ENCODE measurements at regions not wholly inside any gene's neighbourhood (a gene's known extent, or its start where the extent isn't known, plus 50 kb on each side); places are given as distances from the start of the nearest gene placed in this dataset.

DNA sequence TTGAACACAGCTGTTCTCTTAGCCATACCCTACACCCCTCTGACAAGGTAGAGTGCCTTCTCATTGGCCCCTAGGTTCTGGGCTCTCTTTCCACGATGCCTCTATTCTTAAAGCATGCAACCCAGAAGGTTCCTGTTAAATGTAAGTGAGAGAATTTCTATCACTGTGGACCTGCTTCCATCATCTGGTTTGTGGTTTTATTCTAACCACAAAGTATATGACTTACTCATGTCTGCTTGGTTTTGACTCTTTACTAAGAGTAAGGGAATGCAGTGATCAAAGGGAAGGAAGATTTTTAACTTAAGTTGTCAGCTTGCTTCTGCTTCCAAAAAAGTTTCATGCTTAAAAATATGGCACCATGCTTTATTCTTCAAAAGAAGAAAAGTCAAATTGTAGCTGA lies 80.2 kb downstream of the ANKEF1 start:
- TF ChIP-seq, protein P1, sequence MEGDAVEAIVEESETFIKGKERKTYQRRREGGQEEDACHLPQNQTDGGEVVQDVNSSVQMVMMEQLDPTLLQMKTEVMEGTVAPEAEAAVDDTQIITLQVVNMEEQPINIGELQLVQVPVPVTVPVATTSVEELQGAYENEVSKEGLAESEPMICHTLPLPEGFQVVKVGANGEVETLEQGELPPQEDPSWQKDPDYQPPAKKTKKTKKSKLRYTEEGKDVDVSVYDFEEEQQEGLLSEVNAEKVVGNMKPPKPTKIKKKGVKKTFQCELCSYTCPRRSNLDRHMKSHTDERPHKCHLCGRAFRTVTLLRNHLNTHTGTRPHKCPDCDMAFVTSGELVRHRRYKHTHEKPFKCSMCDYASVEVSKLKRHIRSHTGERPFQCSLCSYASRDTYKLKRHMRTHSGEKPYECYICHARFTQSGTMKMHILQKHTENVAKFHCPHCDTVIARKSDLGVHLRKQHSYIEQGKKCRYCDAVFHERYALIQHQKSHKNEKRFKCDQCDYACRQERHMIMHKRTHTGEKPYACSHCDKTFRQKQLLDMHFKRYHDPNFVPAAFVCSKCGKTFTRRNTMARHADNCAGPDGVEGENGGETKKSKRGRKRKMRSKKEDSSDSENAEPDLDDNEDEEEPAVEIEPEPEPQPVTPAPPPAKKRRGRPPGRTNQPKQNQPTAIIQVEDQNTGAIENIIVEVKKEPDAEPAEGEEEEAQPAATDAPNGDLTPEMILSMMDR (conservative IDR thresholded peaks at IDR 0.05 in 1 of 2, IDR thresholded peaks at IDR 0.05 in 1 of 2; ENCODE audit: low read depth in 1 of 2, low read length in 2 of 2), result no peak
- no peak for TF ChIP-seq EZH2 (IDR thresholded peaks at IDR 0.05; ENCODE audit: low read length, missing control alignments)
